ENCODE measurements at regions not wholly inside any gene's neighbourhood (a gene's known extent, or its start where the extent isn't known, plus 50 kb on each side); places are given as distances from the start of the nearest gene placed in this dataset.
A peak's percentile ranks its signal among the peaks of the same experiment; 100 is the strongest.
"Not testable (repeated sequence)": the region's sequence is repeated elsewhere in the genome, so short reads cannot be mapped to it uniquely, and the experiment has no call there.

- DNase-seq (ENCODE audit: low read depth), result no peak
These were observed 398.3 kb downstream of the UTRN start for GRCh38 chr6:144683216-144684070.

GRCh38 chr6:144688713-144689112 lies 403.6 kb downstream of the UTRN start:
- DNase-seq (ENCODE audit: low read depth), result no peak

- no peak for DNase-seq (ENCODE audit: low read depth)
These were observed 404.4 kb downstream of the UTRN start for GRCh38 chr6:144689503-144690040.

GRCh38 chr6:144690133-144690532 lies 405.0 kb downstream of the UTRN start:
- no peak for DNase-seq (ENCODE audit: low read depth)

- no peak for DNase-seq (ENCODE audit: low read depth)
These were observed 405.5 kb downstream of the UTRN start for GRCh38 chr6:144690666-144691065.

- not testable (repeated sequence) for DNase-seq (ENCODE audit: low read depth)
These were observed 406.9 kb downstream of the UTRN start for GRCh38 chr6:144692050-144692449.

- DNase-seq (ENCODE audit: low read depth), result no peak
These were observed 410.9 kb downstream of the UTRN start for GRCh38 chr6:144695858-144696533.

- no peak for DNase-seq (ENCODE audit: low read depth)
These were observed 411.7 kb downstream of the UTRN start for GRCh38 chr6:144696610-144697368.

- DNase-seq (ENCODE audit: low read depth), result no peak
These were observed 412.2 kb downstream of the UTRN start for GRCh38 chr6:144697369-144697760.

GRCh38 chr6:144697801-144698200 lies 412.7 kb downstream of the UTRN start:
- no peak for DNase-seq (ENCODE audit: low read depth)

GRCh38 chr6:144702781-144703180 lies 417.6 kb downstream of the UTRN start:
- no peak for DNase-seq (ENCODE audit: low read depth)

GRCh38 chr6:144710207-144710606 lies 425.1 kb downstream of the UTRN start:
- DNase-seq (ENCODE audit: low read depth), result peak; percentile 90

GRCh38 chr6:144711661-144712060 lies 426.5 kb downstream of the UTRN start:
- DNase-seq (ENCODE audit: low read depth), result peak; percentile 57

GRCh38 chr6:144712541-144712940 lies 427.4 kb downstream of the UTRN start:
- no peak for DNase-seq (ENCODE audit: low read depth)

- DNase-seq (ENCODE audit: low read depth), result no peak
These were observed 429.0 kb downstream of the UTRN start for GRCh38 chr6:144714021-144714712.

- no peak for DNase-seq (ENCODE audit: low read depth)
These were observed 430.2 kb downstream of the UTRN start for GRCh38 chr6:144715344-144715743.

GRCh38 chr6:144718431-144718830 lies 433.3 kb downstream of the UTRN start:
- peak; percentile 49 for DNase-seq (ENCODE audit: low read depth)

GRCh38 chr6:144721232-144721631 lies 436.1 kb downstream of the UTRN start:
- DNase-seq (ENCODE audit: low read depth), result no peak

- DNase-seq (ENCODE audit: low read depth), result no peak
These were observed 437.1 kb downstream of the UTRN start for GRCh38 chr6:144722154-144722737.

GRCh38 chr6:144722925-144723324 lies 437.8 kb downstream of the UTRN start:
- no peak for DNase-seq (ENCODE audit: low read depth)

GRCh38 chr6:144723431-144723830 lies 438.3 kb downstream of the UTRN start:
- DNase-seq (ENCODE audit: low read depth), result no peak

Data from renal cortical epithelial cell (primary cell).